H7 (cell line): ENCODE measurements at regions not wholly inside any gene's neighbourhood (a gene's known extent, or its start where the extent isn't known, plus 50 kb on each side); places are given as distances from the start of the nearest gene placed in this dataset.
"Not testable (repeated sequence)": the region's sequence is repeated elsewhere in the genome, so short reads cannot be mapped to it uniquely, and the experiment has no call there.

Source experiments
- DNase-seq: peaks from one replicate; pipeline ENCODE4 v3.0.0; 2012
- H3K27me3 ChIP-seq: 2 replicates; pipeline ENCODE4 v1.6.0; 2011; ENCODE audit warnings: mild to moderate bottlenecking, low read length; ENCODE audit not compliant: control insufficient read depth, insufficient read depth
- H3K36me3 ChIP-seq: replicated peaks from 2 replicates; pipeline ENCODE4 v1.5.1; 2011; ENCODE audit warnings: low read length; ENCODE audit not compliant: control insufficient read depth, insufficient read depth
- H3K4me3 ChIP-seq: 2 replicates; pipeline ENCODE4 v1.5.1; 2011; ENCODE audit warnings: low read depth, mild to moderate bottlenecking, control low read depth, low read length, moderate library complexity; ENCODE audit not compliant: insufficient read depth

DNA sequence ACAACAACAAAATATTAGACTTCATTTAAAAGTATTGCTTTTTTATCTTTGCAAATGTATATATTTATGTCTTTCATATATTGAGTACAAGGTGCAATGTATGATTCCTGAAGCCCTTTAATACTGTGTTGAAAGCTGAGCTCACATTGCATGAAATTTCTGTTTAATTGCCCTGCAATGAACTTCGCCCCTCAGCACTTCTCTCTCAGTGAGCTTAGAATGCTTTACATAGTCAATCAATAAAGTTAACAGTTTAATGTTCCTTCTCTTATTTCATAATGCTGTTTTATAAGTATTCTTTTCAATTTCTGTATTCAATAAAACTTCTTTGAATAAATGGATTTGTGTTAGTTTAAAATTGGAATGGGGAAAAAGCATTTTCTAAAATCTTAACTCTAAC, 607.1 kb downstream of the SOX5 start:
- Histone ChIP-seq H3K27me3 (no peaks in the 10 kb centered on the region), H3K36me3 (no peaks in the 10 kb centered on the region), H3K4me3 (no peak overlapping the region)
- no peak for DNase-seq

DNA sequence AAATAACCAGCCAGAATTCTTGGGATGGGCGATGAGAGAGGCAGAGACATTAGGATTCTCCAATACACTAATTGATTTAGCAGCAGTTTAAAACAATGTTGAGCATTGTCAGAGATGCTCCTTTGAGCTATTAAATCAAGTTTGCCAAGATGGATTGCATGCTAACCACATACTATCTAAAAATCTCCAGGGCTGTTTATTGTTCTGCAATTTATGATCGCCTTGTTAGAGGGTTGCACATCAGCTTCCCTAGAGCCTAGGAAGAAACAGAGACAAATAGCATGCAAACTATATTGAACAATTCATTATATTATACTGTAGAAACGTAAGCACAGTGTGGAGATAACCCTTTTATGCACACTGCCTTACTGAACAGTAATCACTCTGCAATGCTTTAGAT, 599.9 kb downstream of the SOX5 start:
- Histone ChIP-seq H3K27me3 (no peaks in the 10 kb centered on the region), H3K36me3 (no peaks in the 10 kb centered on the region), H3K4me3 (no peak overlapping the region)
- no peak for DNase-seq

DNA sequence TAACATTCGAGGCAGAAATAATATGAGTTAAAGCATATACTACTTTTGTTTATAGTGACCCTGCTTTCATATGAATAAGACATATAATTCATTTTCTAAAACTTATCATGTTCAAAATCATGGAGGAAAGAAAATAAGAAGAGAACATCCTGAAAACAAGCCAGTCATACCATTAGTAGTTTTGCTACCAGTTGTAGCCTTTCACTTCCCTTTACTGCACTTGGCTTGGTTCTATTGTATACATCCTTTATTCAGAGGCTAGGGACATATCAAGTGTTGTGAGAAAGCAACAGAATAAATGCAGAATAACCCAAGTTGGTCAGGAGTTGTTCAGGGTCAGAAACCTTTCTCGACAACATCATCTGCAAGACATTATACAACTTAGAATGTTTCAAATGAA, 598.7 kb downstream of the SOX5 start:
- DNase-seq = no peak
- Histone ChIP-seq H3K27me3 (no peaks in the 10 kb centered on the region), H3K4me3 (no peak overlapping the region), H3K36me3 (no peaks in the 10 kb centered on the region)

DNA sequence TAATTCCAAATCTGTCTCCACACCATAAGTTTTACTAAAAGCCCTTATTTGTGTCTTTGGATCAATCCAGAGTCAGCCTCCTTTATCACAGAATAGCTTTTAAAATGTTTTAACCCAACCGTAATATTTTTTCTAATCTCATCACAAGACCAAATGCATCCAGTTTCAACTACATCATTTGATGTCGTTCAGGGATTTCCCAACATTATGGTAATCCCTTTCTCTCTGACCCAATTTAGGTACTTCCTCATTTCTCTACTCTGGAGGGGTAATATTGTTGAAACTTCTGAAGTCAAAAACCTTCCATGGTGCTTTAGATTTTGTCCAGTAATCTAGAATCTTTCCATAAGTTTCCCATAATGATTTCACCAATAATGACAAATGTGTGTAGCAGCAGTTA, 596.8 kb downstream of the SOX5 start:
- H3K27me3 ChIP-seq = no peaks in the 10 kb centered on the region
- no peak overlapping the region for H3K4me3 ChIP-seq
- no peak for DNase-seq

DNA sequence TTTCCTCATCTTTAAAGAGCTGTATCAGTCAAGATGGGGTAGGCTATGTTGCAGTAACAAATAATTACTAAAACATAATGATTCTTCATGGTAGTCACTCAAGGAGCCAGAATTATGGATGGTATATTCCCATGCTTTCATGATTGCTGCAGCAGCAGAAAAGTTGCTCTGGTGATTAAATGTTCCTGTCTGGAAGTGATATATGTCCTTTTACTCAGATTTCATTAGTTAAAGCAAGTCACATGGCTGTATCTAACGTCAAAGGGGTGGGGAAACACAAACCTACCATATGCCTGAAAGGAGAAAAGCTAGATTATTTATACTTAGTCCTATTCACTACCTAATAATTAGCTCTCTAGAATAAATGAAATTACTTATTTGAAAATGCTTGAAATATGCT, 594.7 kb downstream of the SOX5 start:
- no peak for DNase-seq
- Histone ChIP-seq H3K27me3 (no peaks in the 10 kb centered on the region), H3K4me3 (no peak overlapping the region), H3K36me3 (no peaks in the 10 kb centered on the region)

More for the DNA sequence above, 596.8 kb downstream of the SOX5 start:
- H3K36me3 ChIP-seq = no peaks in the 10 kb centered on the region

DNA sequence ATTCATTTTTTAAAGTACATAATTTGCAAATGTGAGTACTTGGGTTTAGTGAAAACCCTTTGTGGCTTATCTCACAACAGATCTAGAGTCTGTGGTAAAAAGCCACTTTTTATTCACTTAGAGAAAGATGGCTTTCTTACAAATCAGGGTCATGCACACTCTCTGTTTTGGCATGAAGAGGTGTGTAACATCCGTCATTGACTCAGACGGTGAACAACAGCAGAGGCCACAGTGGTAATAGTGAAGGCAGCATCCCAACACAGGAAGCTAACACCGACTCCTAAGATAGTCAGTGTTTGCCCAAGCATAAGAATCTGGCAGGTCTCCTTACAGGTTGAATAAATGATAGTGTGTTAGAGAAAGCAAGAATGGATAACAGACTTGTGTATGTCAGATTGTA, 593.0 kb downstream of the SOX5 start:
- Histone ChIP-seq H3K4me3 (no peak overlapping the region), H3K27me3 (no peaks in the 10 kb centered on the region), H3K36me3 (no peaks in the 10 kb centered on the region)
- no peak for DNase-seq

DNA sequence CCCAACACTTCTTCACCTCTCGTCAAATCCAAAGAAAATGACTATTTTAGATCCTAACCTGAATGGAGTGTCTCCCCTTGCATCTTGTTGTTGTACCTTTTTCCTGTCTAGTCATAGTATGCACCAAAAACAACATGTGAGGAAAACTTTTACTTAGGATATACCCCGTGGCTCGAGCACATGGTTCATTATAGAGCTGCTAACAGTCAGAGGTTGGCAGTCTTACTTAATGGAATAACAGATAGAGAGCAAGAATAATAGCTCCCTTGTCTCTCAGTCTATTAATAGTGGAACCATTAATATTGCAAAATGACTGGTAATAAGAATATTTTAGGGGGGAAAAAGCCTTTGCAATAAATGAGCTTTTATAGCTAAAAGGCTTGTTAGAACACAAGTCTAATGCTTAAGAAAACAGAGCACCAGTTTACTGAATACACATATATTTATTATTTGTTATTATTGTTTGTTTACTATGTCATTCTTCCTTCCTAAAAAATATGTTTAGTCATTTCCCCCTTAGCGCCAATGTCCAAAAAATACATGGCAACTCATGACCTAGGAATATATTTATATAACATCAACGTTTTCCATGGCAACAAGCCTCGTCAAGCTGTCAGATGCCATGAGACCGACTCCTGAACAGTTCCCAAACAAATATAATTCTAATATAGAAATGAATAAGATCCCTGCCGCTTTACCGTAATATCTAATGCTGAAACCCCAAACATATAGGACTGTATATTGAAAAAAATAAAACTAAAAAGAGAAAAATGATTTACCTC, 592.4 kb downstream of the SOX5 start:
- no peak for DNase-seq
- Histone ChIP-seq H3K27me3 (no peaks in the 10 kb centered on the region), H3K4me3 (no peak overlapping the region), H3K36me3 (no peaks in the 10 kb centered on the region)

DNA sequence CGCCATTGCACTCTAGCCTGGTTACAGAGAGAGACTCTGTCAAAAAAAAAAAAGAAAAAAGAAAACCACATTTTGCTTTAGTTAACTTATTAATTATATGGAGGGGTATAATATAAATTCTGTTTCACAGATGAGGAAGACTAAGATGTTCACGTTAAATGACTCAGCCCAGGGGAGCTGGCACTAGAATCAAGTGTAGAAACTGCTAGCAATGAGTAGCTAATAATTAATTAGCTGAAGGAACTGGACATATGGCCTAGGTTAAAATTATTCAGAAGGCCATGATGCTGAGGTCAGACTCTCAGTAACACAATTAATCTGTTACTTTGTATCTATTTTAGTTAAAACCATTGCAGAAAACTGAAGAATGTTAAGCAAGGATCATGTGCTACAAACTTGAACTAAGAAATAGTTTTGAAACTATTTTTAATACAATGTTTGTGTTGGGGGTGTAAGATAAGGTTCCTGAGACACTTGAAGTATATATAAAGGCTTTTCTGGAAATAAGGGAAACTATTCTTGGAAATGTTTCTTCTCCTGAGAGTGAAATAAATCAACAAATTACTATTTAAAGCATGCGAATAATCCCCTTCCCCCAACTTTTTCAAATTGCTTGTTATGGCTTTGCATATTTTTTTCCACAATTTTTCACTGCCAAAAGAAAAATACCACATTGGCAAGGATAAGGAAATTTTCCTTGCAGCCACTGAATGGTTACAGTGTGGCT, 589.3 kb downstream of the SOX5 start:
- H3K27me3 ChIP-seq = no peaks in the 10 kb centered on the region

DNA sequence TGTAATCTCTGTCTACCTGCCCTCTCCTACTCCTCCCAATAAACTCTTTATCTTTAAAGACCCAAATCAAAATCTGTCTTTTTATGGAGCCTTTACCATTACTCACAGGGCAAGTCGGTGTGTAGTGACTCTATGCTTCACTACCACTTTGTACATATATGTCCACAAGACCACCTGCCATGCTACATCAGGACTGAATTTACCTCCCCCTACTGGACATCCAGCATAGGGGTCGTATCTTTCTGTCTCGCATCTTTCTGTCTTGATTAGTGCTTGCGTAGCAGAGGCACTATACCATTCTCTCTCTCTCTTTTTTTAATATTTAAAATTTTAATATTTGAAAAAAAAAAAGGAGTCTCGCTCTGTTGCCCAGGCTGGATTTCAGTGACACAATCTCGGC, 587.5 kb downstream of the SOX5 start:
- H3K27me3 ChIP-seq = no peaks in the 10 kb centered on the region
- DNase-seq = peak; percentile 9
- H3K4me3 ChIP-seq = no peak overlapping the region
- H3K36me3 ChIP-seq = no peaks in the 10 kb centered on the region

More for the DNA sequence above, 589.3 kb downstream of the SOX5 start:
- no peaks in the 10 kb centered on the region for H3K36me3 ChIP-seq
- DNase-seq = no peak
- H3K4me3 ChIP-seq = no peak overlapping the region

DNA sequence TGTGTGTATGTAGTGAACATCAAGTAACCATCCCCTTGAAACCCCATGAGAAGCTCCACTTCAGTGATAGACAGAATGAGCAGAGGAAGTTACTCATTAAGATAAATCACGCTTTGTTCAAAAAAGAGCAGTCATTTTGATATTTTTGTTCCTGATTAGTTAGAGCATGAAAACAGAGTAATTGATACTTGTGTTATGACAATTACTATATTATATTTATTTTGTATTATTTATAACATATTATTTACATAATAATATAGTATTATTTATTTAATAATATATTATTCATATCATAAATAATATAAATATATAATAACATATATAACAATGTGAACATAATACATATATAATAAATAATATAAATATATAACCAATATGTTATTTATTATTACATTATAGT, 580.9 kb downstream of the SOX5 start:
- Histone ChIP-seq H3K4me3 (no peak overlapping the region), H3K27me3 (no peaks in the 10 kb centered on the region), H3K36me3 (no peaks in the 10 kb centered on the region)
- no peak for DNase-seq

DNA sequence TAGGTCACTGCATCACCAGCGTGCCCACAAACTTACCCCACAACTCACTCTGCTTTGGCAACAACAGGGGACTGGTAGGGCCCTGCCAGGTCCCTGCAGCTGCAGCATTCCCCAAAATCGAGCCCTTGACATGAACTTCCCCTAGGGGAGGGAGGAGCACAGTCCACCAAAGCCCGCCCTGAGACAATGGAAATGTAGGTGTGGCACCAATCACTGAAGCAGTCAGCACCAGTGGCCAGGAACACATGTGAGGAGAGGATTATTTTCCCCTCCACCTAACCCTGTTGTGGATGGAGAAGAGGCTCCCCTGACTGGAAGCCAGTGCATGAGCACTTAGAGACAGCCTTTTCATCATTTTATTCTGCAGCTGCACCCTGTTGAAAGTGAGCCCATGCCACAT, 573.8 kb downstream of the SOX5 start:
- no peak for DNase-seq
- Histone ChIP-seq H3K4me3 (no peak overlapping the region), H3K27me3 (no peaks in the 10 kb centered on the region), H3K36me3 (no peaks in the 10 kb centered on the region)

DNA sequence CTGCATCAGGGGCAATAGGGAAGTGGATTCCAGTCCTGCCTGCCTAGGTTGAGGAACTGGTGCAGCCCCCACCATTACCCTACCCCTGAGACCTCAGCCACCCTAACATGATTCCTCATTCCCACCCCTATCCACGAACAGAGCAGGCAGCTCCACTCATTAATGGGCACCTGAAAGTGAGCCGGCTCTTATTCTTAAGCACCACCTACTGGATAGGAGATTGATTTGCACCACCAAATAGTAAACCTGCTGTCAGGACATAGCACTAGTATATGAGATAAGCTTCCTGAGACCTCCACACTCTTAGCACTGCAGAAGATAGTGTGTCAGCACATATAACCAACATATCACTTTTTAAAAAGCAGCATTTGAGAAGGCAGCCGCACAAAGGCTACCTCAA, 573.2 kb downstream of the SOX5 start:
- peak; percentile 10 for DNase-seq
- no peaks in the 10 kb centered on the region for H3K36me3 ChIP-seq
- H3K4me3 ChIP-seq = no peak overlapping the region
- H3K27me3 ChIP-seq = no peaks in the 10 kb centered on the region

DNA sequence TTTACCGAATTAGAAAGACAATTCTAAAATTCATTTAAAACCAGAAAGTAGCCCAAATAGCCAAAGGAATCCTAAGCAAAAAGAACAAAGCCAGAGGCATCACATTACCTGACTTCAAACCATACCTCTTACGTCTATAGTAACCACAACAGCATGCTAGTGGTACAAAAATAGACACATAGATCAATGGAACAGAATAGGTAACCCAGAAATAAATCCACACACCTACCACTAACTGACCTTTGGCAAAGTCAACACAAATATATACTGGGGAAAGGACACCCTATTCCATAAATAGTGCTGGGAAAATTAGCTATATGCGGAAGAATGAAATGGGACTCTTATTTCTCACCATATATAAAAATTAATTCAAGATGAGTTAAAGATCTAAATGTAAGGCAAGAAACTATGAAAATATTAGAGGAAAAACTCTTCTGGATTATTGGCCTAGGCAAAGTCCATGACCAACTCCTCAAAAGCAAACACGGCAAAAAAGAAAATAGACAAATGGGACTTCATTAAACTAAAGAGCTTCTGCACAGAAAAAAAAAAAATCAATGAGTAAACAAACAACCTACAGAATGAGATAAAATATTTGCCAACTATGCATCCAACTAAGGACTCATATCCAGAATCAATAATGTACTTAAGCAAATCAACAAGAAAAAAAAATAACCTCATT, 568.9 kb downstream of the SOX5 start:
- Histone ChIP-seq H3K27me3 (no peaks in the 10 kb centered on the region), H3K4me3 (no peak overlapping the region), H3K36me3 (no peaks in the 10 kb centered on the region)
- DNase-seq = no peak

DNA sequence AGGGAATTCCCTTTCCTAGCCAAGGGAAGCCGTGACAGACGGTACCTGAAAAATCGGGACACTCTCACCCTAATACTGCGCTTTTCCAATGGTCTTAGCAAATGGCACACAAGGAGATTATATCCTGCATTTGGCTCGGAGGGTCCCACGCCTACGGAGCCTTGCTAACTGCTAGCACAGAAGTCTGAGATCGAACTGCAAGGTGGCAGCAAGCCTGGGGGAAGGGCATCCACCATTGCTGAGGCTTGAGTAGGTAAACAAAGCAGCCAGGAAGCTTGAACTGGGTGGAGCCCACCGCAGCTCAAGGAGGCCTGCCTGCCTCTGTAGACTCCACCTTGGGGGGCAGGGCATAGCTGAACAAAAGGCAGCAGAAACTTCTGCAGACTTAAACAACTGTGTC, 560.6 kb downstream of the SOX5 start:
- H3K4me3 ChIP-seq, DNase-seq, H3K36me3 ChIP-seq, H3K27me3 ChIP-seq: not testable (repeated sequence)

DNA sequence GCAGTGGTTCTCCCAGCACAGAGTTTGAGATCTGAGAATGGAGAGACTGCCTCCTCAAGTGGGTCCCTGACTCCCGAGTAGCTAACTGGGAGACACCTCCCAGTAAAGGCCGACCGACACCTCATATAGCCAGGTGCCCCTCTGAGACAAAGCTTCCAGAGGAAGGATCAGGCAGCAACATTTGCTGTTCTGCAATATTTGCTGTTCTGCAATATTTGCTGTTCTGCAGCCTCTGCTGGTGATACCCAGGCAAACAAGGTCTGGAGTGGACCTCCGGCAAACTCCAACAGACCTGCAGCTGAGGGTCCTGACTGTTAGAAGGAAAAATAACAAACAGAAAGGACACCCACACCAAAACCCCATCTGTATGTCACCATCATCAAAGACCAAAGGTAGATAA, 560.2 kb downstream of the SOX5 start:
- not testable (repeated sequence) for H3K36me3 ChIP-seq, H3K4me3 ChIP-seq, DNase-seq

More for the DNA sequence above, 560.2 kb downstream of the SOX5 start:
- H3K27me3 ChIP-seq = not testable (repeated sequence)
